T-helper 2 cell (primary cell): ENCODE measurements at regions not wholly inside any gene's neighbourhood (a gene's known extent, or its start where the extent isn't known, plus 50 kb on each side); places are given as distances from the start of the nearest gene placed in this dataset.
"Not testable (repeated sequence)": the region's sequence is repeated elsewhere in the genome, so short reads cannot be mapped to it uniquely, and the experiment has no call there.

Source experiments
- DNase-seq, 5 experiments: peaks; one replicate each; pipeline versions ENCODE4 v3.0.0 to v3.0.0-alpha.2; 2012 to 2022

DNA sequence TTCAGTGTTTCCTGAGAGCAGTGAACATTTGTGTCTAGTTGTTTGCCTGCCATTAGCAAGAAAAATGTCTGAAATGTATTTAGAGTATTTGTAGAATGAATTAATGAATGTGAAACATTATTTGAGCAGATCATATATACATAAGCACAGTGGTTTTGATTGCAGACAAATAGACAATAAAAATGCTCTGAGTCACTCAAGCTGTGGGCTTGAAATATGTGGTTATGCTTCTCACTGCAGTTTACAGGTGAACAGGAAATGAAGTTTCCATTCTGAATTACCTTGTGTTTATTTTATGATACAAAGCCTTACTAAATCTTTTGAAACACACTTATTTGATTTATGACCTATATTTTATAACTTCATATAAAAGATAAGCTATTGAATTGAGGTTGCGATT is 827.7 kb downstream of the TMTC2 start:
- no peak for DNase-seq

DNA sequence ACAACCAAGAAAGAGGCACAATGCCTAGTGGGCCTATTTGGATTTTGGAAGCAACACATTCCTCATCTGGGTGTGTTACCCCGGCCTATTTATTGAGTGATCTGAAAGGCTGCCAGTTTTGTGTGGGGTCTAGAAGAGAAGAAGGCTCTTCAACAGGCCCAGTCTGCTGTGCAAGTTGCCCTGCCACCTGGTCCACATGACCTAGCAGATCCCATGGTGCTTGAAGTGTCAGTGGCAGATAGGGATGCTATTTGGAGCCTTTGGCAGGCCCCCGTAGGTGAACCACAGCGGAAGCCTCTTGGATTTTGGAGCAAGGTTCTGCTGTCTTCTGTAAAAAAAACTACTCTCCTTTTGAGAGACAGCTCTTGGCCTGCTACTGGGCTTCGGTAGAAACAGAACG is 820.1 kb downstream of the TMTC2 start:
- no peak for DNase-seq

DNA sequence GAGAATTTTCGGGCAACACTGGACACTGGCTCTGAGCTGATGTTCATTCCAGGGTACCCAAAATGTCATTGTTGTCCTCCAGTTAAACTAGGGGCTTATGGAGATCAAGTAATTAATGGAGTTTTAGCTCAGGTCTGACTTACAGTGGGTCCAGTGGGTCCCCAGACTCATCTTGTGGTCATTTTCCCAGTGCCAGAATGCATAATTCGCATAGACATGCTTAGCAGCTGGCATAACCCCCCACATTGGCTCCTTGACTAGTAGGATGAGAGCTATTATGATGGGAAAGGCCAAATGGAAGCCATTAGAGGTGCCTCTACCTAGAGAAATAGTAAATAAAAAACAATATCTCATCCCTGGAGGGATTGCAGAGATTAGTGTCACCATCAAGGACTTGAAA is 818.9 kb downstream of the TMTC2 start:
- DNase-seq, result no peak

DNA sequence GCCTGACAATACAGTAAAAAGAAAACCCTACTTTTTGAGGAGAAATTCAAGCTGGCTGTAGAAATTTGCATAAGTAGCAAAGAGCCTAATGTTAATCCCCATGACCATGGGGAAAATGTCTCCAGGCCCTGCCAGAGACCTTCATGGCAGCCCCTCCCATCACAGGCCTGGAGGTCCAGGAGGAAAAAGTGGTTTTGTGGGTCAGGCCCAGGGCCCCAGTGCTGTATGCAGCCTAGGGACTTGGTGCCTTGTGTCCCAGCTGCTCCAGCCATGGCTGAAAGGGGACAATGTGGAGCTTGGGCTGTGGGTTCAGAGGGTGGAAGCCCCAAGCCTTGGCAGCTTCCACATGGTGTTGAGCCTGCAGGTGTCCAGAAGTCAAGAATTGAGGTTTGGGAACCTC is 813.2 kb downstream of the TMTC2 start:
- not testable (repeated sequence) for DNase-seq

DNA sequence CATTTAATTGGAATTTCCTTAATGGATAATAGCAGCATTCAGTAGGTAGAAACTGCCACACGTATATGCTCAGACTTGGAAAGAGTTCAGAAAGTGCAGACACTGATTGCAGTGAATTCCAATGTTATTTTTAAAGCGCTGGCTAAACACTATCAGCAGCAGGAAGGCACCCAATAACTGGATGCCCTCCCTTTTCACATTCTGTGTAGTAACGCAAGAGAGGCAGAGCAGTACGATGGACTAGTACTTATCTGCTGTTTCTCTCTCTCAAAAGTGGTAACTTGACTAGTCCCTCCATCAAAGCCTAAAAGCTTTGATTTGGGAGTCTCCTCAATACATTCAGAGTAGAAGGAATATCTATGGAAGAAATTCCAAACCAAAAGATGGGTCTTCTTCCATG is 791.0 kb downstream of the TMTC2 start:
- no peak for DNase-seq

GRCh38 chr12:83476695-83477690 is 790.3 kb downstream of the TMTC2 start:
- no peak for DNase-seq

GRCh38 chr12:83476006-83476405 is 789.3 kb downstream of the TMTC2 start:
- DNase-seq, result no peak

GRCh38 chr12:83474369-83474768 is 787.7 kb downstream of the TMTC2 start:
- no peak for DNase-seq

DNA sequence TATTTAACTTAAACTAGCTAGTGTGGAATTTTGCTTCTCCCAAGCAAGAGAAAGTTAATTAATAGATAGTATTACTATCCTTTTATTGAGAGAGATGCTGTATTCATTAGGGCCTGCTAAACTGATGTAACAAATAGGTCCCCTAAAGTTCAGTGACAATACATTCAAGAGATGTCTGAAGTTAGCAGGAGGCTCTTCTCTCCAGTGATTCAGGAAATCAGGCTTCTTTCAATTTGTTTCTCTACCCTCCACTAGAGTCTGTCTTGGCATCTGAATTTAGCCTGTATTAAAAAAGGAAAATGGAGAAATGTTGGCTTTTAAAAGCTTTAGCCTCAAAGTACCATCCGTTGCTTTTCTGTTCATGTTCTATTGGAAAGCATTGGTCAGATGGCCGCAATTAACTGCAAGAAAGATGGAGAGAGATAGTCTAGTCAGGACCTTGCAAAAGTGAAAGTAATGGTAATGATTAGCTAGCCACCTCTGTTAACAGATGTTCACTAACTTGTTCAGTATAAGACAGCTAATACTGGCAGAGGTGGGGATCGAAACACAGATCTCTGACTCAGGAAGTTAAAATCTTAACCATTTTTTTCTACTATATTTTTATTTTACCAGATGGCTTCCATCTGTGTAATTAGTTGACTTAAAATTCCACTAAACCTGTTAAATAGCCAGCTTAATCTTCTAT is 786.8 kb downstream of the TMTC2 start:
- no peak for DNase-seq

- DNase-seq, result no peak
Measured at GRCh38 chr12:83472772-83473171, 786.1 kb downstream of the TMTC2 start.

DNA sequence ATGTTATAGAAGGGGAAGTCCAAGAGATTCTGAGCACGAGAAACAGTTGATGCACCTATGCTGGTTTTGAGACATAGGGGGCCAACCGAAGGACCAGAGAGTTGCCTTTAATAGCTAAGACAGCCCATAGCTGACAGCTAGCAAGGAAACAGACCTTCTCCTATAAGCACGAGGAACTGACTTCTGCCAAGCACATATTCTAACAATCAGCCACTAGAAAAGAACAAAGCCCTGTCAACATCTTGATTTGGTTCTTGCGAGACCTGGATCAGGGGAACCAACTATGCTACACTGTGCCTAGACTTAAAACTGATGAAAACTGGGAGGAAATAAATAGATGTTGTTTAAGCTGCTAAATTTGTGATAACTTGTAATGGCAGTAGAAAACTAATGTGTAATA is 785.6 kb downstream of the TMTC2 start:
- no peak for DNase-seq

DNA sequence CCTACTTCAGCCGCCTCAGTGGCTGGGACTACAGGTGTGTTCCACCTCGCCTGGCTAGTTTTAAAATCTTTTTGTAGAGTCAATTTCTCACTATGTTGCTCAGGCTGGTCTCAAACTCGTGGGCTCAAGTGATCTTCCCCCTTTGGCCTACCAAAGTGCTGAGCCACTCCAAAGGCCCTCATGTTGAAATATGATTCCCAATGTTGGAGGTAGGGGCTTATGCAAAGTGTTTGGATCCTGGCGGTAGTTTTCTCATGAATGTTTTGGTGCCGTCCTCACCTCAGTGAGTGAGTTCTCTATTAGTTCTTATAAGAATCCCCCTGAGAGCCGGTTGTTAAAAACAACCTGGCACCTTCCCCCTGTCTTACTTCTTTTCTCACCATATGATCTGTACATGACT is 784.6 kb downstream of the TMTC2 start:
- no peak for DNase-seq

- DNase-seq, result no peak
Measured at GRCh38 chr12:83470749-83471148, 784.0 kb downstream of the TMTC2 start.

- no peak for DNase-seq
Measured at GRCh38 chr12:83468988-83469908, 782.5 kb downstream of the TMTC2 start.

DNA sequence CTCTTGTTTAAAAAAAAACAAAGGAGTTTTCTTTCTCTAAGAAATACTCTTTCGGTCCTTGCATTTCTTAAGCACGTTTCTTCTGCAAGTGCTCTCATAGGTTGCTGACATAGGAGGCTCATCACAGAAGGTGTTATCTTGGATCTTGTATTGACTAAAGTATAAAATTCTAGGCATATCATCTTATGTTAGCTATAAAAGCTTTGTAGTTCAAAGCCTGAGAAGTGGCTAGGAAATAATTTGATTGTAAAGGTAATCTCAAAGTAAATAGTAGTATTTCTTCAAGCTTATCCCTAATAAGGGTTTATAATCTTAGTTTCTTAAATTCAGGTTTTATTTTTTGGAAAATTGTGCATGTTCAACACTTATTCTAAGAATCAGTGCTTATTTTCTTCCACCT is 778.9 kb downstream of the TMTC2 start:
- DNase-seq, result no peak

GRCh38 chr12:83462419-83462818 is 775.7 kb downstream of the TMTC2 start:
- no peak for DNase-seq

GRCh38 chr12:83461336-83461935 is 774.7 kb downstream of the TMTC2 start:
- DNase-seq, result no peak

- DNase-seq, result no peak
Measured at GRCh38 chr12:83451189-83451588, 764.5 kb downstream of the TMTC2 start.

DNA sequence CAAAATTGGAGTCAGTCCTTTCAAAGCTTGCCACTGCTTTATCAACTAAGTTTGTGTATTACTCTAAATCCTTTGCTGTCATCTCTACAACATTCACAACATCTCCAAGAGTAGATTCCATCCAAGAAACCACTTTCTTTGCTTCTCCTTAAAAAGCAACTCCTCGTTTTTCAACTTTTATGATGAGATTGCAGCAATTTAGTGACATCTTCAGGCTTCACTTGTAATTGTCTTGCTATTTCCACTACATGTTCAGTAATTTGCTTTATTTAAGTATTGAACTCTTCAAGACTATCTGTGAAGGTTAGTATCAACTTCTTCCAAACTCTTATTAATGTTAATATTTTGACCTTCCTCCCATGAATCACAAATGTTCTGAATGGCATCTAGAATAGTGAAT is 747.9 kb downstream of the TMTC2 start:
- DNase-seq, result no peak

DNA sequence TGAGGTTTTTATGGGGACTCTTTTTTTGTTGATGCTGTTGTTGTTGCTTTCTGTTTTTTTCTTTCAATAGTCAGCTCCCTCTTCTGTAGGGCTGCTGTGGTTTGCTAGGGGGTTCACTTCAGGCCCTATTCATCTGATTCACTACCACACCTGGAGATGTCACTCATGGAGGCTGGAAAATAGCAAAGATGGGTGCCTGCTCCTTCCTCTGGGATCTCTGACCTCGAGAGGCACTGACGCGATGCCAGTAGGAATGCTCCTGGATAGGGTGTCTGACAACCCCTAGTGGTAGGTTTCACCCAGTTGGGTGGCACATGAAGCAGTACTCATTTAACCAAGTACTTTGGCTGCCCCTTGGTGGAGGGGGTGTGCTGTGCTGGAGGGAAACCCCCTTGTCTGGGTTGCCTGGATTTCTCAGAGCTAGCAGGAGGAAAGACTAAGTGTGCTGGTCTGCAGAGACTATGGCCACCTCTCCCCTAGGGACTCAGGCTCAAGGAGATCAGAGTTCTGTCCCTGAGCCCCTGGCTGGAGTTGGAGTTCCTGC is 745.5 kb downstream of the TMTC2 start:
- no peak for DNase-seq

DNA sequence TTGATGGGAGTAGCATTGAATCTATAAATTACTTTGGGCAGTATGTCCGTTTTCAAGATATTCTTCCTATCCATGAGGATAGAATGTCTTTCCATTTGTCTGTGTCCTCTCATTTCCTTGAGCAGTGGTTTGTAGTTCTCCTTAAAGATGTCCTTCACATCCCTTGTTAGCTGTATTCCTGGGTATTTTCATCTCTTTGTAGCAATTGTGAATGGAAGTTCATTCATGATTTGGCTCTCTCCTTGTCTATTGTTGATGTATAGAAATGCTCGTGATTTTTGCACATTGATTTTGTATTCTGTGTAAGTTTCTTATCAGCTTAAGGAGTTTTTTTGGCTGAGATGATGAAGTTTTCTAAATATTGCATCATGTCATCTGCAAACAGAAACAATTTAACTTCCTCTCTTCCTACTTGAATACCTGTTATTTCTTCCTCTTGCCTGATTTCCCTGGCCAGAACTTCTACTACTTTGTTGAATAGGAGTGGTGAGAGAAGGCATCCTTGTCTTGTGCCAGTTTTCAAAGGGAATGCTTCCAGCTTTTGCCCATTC is 741.0 kb downstream of the TMTC2 start:
- not testable (repeated sequence) for DNase-seq

DNA sequence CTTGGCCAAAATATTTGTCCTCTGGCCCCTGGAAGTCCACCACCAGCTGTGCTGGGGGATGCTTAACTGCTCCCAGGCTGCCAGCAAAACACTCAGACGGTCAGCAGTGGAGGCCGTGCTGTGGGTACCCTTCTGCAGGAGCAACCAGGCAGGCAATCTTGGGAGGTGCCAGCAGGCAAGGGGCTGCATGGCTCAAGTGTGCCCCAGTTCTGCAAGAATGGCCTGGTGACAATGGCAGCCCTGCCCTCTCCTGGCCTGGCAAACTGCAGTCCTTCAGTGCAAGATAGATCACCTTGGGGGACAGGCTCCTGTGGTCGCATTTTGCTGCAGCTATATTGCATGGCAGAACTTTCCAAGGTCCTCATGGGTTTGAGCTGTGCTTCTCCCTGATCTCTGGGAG is 728.3 kb downstream of the TMTC2 start:
- no peak for DNase-seq
